Erythroblast (primary cell): ENCODE measurements at regions not wholly inside any gene's neighbourhood (a gene's known extent, or its start where the extent isn't known, plus 50 kb on each side); places are given as distances from the start of the nearest gene placed in this dataset.

Source experiments
- GATA1 ChIP-seq: IDR thresholded peaks from 2 replicates; pipeline ENCODE4 v1.6.1; 2011; ENCODE audit warnings: low read depth, mild to moderate bottlenecking, control low read depth, low read length, moderate library complexity
- POLR2A ChIP-seq: IDR thresholded peaks from 2 replicates; pipeline ENCODE4 v1.6.1; 2011; ENCODE audit warnings: mild to moderate bottlenecking, low read length

DNA sequence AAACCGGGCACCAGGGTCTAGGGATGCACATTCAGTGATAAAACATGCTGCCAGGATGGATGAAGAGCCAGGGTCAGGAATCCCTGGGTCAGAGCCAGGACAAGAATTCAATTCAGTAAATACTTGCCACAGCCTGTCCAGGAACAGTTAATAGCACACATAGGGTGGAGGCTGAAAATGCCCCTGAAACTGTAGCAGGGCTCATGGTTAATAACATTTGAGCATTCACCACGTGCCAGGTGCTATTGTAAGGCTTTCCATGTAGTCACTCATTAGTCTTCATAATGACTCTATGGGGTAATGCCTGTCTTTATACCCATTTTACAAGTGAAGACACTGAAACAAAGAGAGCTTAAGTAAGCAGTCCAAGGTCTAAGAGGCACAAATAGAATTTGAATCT is 296.3 kb downstream of the LRFN2 start:
- TF ChIP-seq POLR2A (no peak), GATA1 (no peak)
